ENCODE measurements at regions not wholly inside any gene's neighbourhood (a gene's known extent, or its start where the extent isn't known, plus 50 kb on each side); places are given as distances from the start of the nearest gene placed in this dataset.

- Histone ChIP-seq H3F3A (ENCODE audit: control insufficient read depth, insufficient read depth) (no peaks in the 10 kb centered on the region), H4K20me1 (ENCODE audit: control insufficient read depth, insufficient read depth, low read depth, low read length) (no peaks in the 10 kb centered on the region), H3K36me3 (ENCODE audit: control insufficient read depth, low read length) (no peaks in the 10 kb centered on the region), H3K27me3 (ENCODE audit: control insufficient read depth, low read length) (peaks cover 7% of the 10 kb centered on the region; the same call in 1 of the 2 replicates), H3K4me2 (ENCODE audit: low read length) (no peak overlapping the region), H3K9me2 (replicated peaks; ENCODE audit: control insufficient read depth, low read length) (no peaks in the 10 kb centered on the region), H3K4me3 (ENCODE audit: low read length) (no peak overlapping the region), H3K27ac (ENCODE audit: low read depth, low read length) (no peak overlapping the region), H3K79me2 (ENCODE audit: control insufficient read depth, low read length) (no peaks in the 10 kb centered on the region), H3K4me1 (ENCODE audit: control insufficient read depth, low read length) (no peaks in the 10 kb centered on the region), H3K9me3 (ENCODE audit: control insufficient read depth, insufficient read depth, low read length) (no peaks in the 10 kb centered on the region)
- TF ChIP-seq CTCF (IDR thresholded peaks at IDR 0.05; ENCODE audit: low read depth, low read length, poor library complexity, severe bottlenecking) (peak; percentile 91), EZH2phosphoT487 (IDR thresholded peaks at IDR 0.05; ENCODE audit: borderline replicate concordance, low read length) (no peak)
These were observed 139.1 kb downstream of the SPTSSA start for GRCh38 chr14:34322940-34323418.

- H3K27ac ChIP-seq (ENCODE audit: low read depth, low read length), result no peak overlapping the region
- no peak overlapping the region for H3K4me2 ChIP-seq (ENCODE audit: low read length)
- H3K27me3 ChIP-seq (ENCODE audit: control insufficient read depth, low read length), result peaks cover 7% of the 10 kb centered on the region; the same call in 1 of the 2 replicates
- H3K36me3 ChIP-seq (ENCODE audit: control insufficient read depth, low read length), result no peaks in the 10 kb centered on the region
- H3K4me1 ChIP-seq (ENCODE audit: control insufficient read depth, low read length), result no peaks in the 10 kb centered on the region
- H3K9me3 ChIP-seq (ENCODE audit: control insufficient read depth, insufficient read depth, low read length), result no peaks in the 10 kb centered on the region
- H3K4me3 ChIP-seq (ENCODE audit: low read length), result no peak overlapping the region
- no peaks in the 10 kb centered on the region for H3K79me2 ChIP-seq (ENCODE audit: control insufficient read depth, low read length)
- H3K9me2 ChIP-seq (replicated peaks; ENCODE audit: control insufficient read depth, low read length), result no peaks in the 10 kb centered on the region
- H4K20me1 ChIP-seq (ENCODE audit: control insufficient read depth, insufficient read depth, low read depth, low read length), result no peaks in the 10 kb centered on the region
- H3F3A ChIP-seq (ENCODE audit: control insufficient read depth, insufficient read depth), result no peaks in the 10 kb centered on the region
- no peak for TF ChIP-seq EZH2phosphoT487 (IDR thresholded peaks at IDR 0.05; ENCODE audit: borderline replicate concordance, low read length)
- TF ChIP-seq CTCF (IDR thresholded peaks at IDR 0.05; ENCODE audit: low read depth, low read length, poor library complexity, severe bottlenecking), result no peak
These were observed 142.9 kb downstream of the SPTSSA start for GRCh38 chr14:34319140-34319539.

GRCh38 chr14:34318014-34318413, 144.0 kb downstream of the SPTSSA start:
- TF ChIP-seq EZH2phosphoT487 (IDR thresholded peaks at IDR 0.05; ENCODE audit: borderline replicate concordance, low read length), result no peak
- TF ChIP-seq CTCF (IDR thresholded peaks at IDR 0.05; ENCODE audit: low read depth, low read length, poor library complexity, severe bottlenecking), result no peak

More at GRCh38 chr14:34318014-34318413, 144.0 kb downstream of the SPTSSA start:
- Histone ChIP-seq H3K4me3 (ENCODE audit: low read length) (no peak overlapping the region), H4K20me1 (ENCODE audit: control insufficient read depth, insufficient read depth, low read depth, low read length) (no peaks in the 10 kb centered on the region), H3K9me2 (replicated peaks; ENCODE audit: control insufficient read depth, low read length) (no peaks in the 10 kb centered on the region), H3K27me3 (ENCODE audit: control insufficient read depth, low read length) (peaks cover 7% of the 10 kb centered on the region; the same call in 1 of the 2 replicates), H3K4me1 (ENCODE audit: control insufficient read depth, low read length) (no peaks in the 10 kb centered on the region), H3K4me2 (ENCODE audit: low read length) (no peak overlapping the region), H3F3A (ENCODE audit: control insufficient read depth, insufficient read depth) (no peaks in the 10 kb centered on the region), H3K79me2 (ENCODE audit: control insufficient read depth, low read length) (no peaks in the 10 kb centered on the region), H3K9me3 (ENCODE audit: control insufficient read depth, insufficient read depth, low read length) (no peaks in the 10 kb centered on the region), H3K36me3 (ENCODE audit: control insufficient read depth, low read length) (no peaks in the 10 kb centered on the region), H3K27ac (ENCODE audit: low read depth, low read length) (no peak overlapping the region)
